A549 (cell line): ENCODE measurements at regions not wholly inside any gene's neighbourhood (a gene's known extent, or its start where the extent isn't known, plus 50 kb on each side); places are given as distances from the start of the nearest gene placed in this dataset.

ENCODE experiments used
- ATAC-seq, 2 experiments: fragments of 200-7000 bp in 1 of 2; fragments of >200 bp in 1 of 2; cut with Nextera tagmentation in 1 of 2; cut with Tn5 transposase in 1 of 2; 3 replicates each; pipeline versions ENCODE4 v1.8.0 to v1.9.1; 2018 to 2020; ENCODE audit warnings: mild to moderate bottlenecking in 1 of 2, moderate library complexity in 1 of 2
- CTCF ChIA-PET: fragments of 300-600 bp; sonication (Branson Sonifier 250); formaldehyde crosslinking; extraction: SDS; loops from one replicate; lab custom pipeline; 2021; ENCODE audit warnings: antibody characterized with exemption, inconsistent platforms; lab: Yijun Ruan, JAX
- POLR2A ChIA-PET: fragments of 350-600 bp; formaldehyde crosslinking; extraction: SDS; loops from one replicate; lab custom pipeline; 2021; ENCODE audit warnings: antibody characterized with exemption, inconsistent platforms; lab: Yijun Ruan, JAX
- DNase-seq, 2 experiments: peaks; one replicate each; pipeline versions ENCODE4 v3.0.0 to v3.0.0-alpha.2; 2011 to 2016; ENCODE audit warnings: low read depth in 1 of 2, low spot score in 1 of 2
- FAIRE-seq: peaks from 2 replicates; lab custom pipeline; 2011; peaks lifted over from hg19 to GRCh38; lab: Jason Lieb, UNC
- H3K27ac ChIP-seq, 2 experiments: fragments of >200 bp; sonication (Bioruptor Twin); formaldehyde crosslinking; 3 replicates each; pipeline ENCODE4 v1.5.1; 2016 to 2017
- H3K4me1 ChIP-seq: fragments of >200 bp; sonication (Bioruptor Twin); formaldehyde crosslinking; 3 replicates; pipeline ENCODE4 v1.6.1; 2016
- H3K4me2 ChIP-seq: fragments of >200 bp; sonication (Bioruptor Twin); formaldehyde crosslinking; 3 replicates; pipeline ENCODE4 v1.6.1; 2016
- H3K4me3 ChIP-seq: fragments of >200 bp; sonication (Bioruptor Twin); formaldehyde crosslinking; 3 replicates; pipeline ENCODE4 v1.5.1; 2016
- H3K9me3 ChIP-seq: fragments of >200 bp; sonication (Bioruptor Twin); formaldehyde crosslinking; 3 replicates; pipeline ENCODE4 v1.6.1; 2016
- CBX2 ChIP-seq: fragments of 200-600 bp; sonication (generic); IDR thresholded peaks from 2 replicates; pipeline ENCODE4 v1.6.1; 2016; ENCODE audit warnings: low read depth, mild to moderate bottlenecking, borderline replicate concordance
- CBX8 ChIP-seq: fragments of 200-600 bp; sonication (generic); IDR thresholded peaks from 2 replicates; pipeline ENCODE4 v1.6.1; 2016
- CEBPB ChIP-seq, 2 experiments: fragments of >200 bp in 1 of 2; sonication (Bioruptor Twin) in 1 of 2; formaldehyde crosslinking in 1 of 2; IDR thresholded peaks; 2 replicates each; pipeline ENCODE4 v1.6.1; 2012 to 2016
- EHF ChIP-seq: fragments of 250-450 bp; sonication (Bioruptor Pico); IDR thresholded peaks from 2 replicates; pipeline ENCODE4 v1.5.0; 2020; ENCODE audit warnings: mild to moderate bottlenecking
- EHMT2 ChIP-seq: fragments of 200-600 bp; sonication (generic); IDR thresholded peaks from 2 replicates; pipeline ENCODE4 v1.6.1; 2016; ENCODE audit warnings: antibody characterized with exemption, low read depth, mild to moderate bottlenecking, moderate library complexity
- EP300 ChIP-seq, 2 experiments: fragments of >200 bp; sonication (Bioruptor Twin); formaldehyde crosslinking; IDR thresholded peaks; 2 replicates in 1 of 2; 3 replicates in 1 of 2; pipeline ENCODE4 v1.6.1; 2016 to 2017
- ESRRA ChIP-seq: fragments of 150-350 bp; IDR thresholded peaks from 2 replicates; pipeline ENCODE4 v1.6.1; 2014; ENCODE audit warnings: mild to moderate bottlenecking, low read length, borderline replicate concordance
- FOSL2 ChIP-seq, 2 experiments: fragments of 450-650 bp in 1 of 2; fragments of >200 bp in 1 of 2; sonication (Bioruptor Twin) in 1 of 2; formaldehyde crosslinking; IDR thresholded peaks; 2 replicates each; pipeline versions ENCODE4 v1.5.0 to v1.6.1; 2016 to 2020; ENCODE audit warnings: mild to moderate bottlenecking in 1 of 2, moderate library complexity in 1 of 2
- FOXS1 ChIP-seq: fragments of 250-450 bp; sonication (Bioruptor Pico); IDR thresholded peaks from 2 replicates; pipeline ENCODE4 v1.5.0; 2020; ENCODE audit warnings: mild to moderate bottlenecking, moderate library complexity
- HOXA7 ChIP-seq: fragments of 250-450 bp; sonication (Bioruptor Pico); IDR thresholded peaks from 2 replicates; pipeline ENCODE4 v1.5.0; 2020; ENCODE audit warnings: mild to moderate bottlenecking, moderate library complexity
- HOXB13 ChIP-seq: fragments of 250-450 bp; sonication (Bioruptor Pico); IDR thresholded peaks from 2 replicates; pipeline ENCODE4 v1.5.0; 2020; ENCODE audit warnings: low read depth, mild to moderate bottlenecking, moderate library complexity
- HOXB5 ChIP-seq: fragments of 250-450 bp; sonication (Bioruptor Pico); IDR thresholded peaks from 2 replicates; pipeline ENCODE4 v1.5.0; 2020; ENCODE audit warnings: mild to moderate bottlenecking, moderate library complexity
- JUN ChIP-seq, 2 experiments: fragments of >200 bp; sonication (Bioruptor Twin); formaldehyde crosslinking; IDR thresholded peaks; 2 replicates in 1 of 2; 3 replicates in 1 of 2; pipeline ENCODE4 v1.6.1; 2016 to 2017
- KDM1A ChIP-seq: fragments of 200-600 bp; sonication (generic); IDR thresholded peaks from 2 replicates; pipeline ENCODE4 v1.6.1; 2016; ENCODE audit warnings: low read depth, mild to moderate bottlenecking
- KDM5A ChIP-seq: fragments of 200-600 bp; sonication (generic); IDR thresholded peaks from 2 replicates; pipeline ENCODE4 v1.6.1; 2016; ENCODE audit warnings: antibody characterized with exemption, mild to moderate bottlenecking
- MYC ChIP-seq: IDR thresholded peaks from 2 replicates; pipeline ENCODE4 v1.6.1; 2012; ENCODE audit warnings: mild to moderate bottlenecking, inconsistent platforms, low read length, improper control_type of control experiment, borderline replicate concordance
- RCOR1 ChIP-seq: fragments of 150-350 bp; IDR thresholded peaks from 2 replicates; pipeline ENCODE4 v1.6.1; 2014; ENCODE audit warnings: antibody characterized with exemption, low read length, low read depth
- RNF2 ChIP-seq: fragments of 200-600 bp; sonication (generic); IDR thresholded peaks from 2 replicates; pipeline ENCODE4 v1.6.1; 2016; ENCODE audit warnings: low read depth, mild to moderate bottlenecking, antibody characterized with exemption, moderate library complexity, borderline replicate concordance
- SMC3 ChIP-seq: fragments of >200 bp; sonication (Bioruptor Twin); formaldehyde crosslinking; IDR thresholded peaks from 3 replicates; pipeline ENCODE4 v1.6.1; 2018; ENCODE audit warnings: inconsistent platforms
- TP53 ChIP-seq: fragments of 250-450 bp; sonication (Bioruptor Pico); IDR thresholded peaks from 2 replicates; pipeline ENCODE4 v1.5.0; 2021; ENCODE audit warnings: mild to moderate bottlenecking, moderate library complexity
- ZC3H11A ChIP-seq: fragments of 450-650 bp; IDR thresholded peaks from 2 replicates; pipeline ENCODE4 v1.6.1; 2014; ENCODE audit warnings: antibody characterized with exemption, mild to moderate bottlenecking
- ZFP36 ChIP-seq: fragments of 450-650 bp; IDR thresholded peaks from 2 replicates; pipeline ENCODE4 v1.6.1; 2014; ENCODE audit warnings: borderline replicate concordance; ENCODE audit not compliant: partially characterized antibody
- WGBS: methylation state at CpG from one replicate; pipeline ENCODE4 v1.1.6; 2017; ENCODE audit errors: missing lambda C conversion rate; 5-methylcytosine and 5-hydroxymethylcytosine counted together
- TF ChIP-seq, protein P1 (sequence below): fragments of 150-350 bp; IDR thresholded peaks from 2 replicates; pipeline ENCODE4 v1.6.1; 2014; ENCODE audit warnings: low read depth, mild to moderate bottlenecking, low read length
- TF ChIP-seq, protein P2 (sequence below): IDR thresholded peaks from 2 replicates; pipeline ENCODE4 v1.6.1; 2012
- TF ChIP-seq, protein P3 (sequence below): fragments of 450-650 bp; IDR thresholded peaks from 2 replicates; pipeline ENCODE4 v1.6.1; 2014; ENCODE audit warnings: antibody characterized with exemption
- TF ChIP-seq, protein P4 (sequence below): fragments of 250-450 bp; sonication (Bioruptor Pico); IDR thresholded peaks from 2 replicates; pipeline ENCODE4 v1.5.0; 2021; ENCODE audit warnings: mild to moderate bottlenecking, moderate library complexity, borderline replicate concordance
- TF ChIP-seq, protein P5 (sequence below): fragments of >200 bp; sonication (Bioruptor Twin); formaldehyde crosslinking; IDR thresholded peaks from 3 replicates; pipeline ENCODE4 v1.5.1; 2016
- TF ChIP-seq, protein P6 (sequence below): fragments of 200-600 bp; sonication (generic); IDR thresholded peaks from 2 replicates; pipeline ENCODE4 v1.6.1; 2016; ENCODE audit warnings: antibody characterized with exemption, mild to moderate bottlenecking, moderate library complexity

DNA sequence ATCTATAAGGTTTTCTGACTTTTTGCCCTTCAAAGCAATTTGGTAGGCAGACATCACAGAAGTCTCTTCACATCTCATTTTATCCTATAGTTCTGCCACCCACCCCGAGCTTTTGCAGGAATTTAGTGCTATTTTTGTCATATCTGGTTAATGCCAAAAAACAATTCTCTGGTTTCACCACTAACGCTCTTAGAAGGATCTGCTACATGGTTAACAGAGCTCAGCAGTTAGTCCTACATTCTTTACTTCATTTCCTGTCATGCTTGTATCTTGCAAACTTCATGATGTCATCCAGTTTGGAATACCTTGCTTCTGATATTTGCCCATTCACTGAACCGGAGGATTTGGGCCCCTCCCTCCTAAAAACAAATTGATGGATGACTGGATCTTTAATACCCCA is 116.8 kb upstream of the SERPINE2 start:
- H3K4me3 ChIP-seq: no peak overlapping the region
- DNase-seq (no peak), FAIRE-seq (no peak), ATAC-seq (no peak)
- no peak overlapping the region for H3K4me2 ChIP-seq
- TF ChIP-seq, protein P1, sequence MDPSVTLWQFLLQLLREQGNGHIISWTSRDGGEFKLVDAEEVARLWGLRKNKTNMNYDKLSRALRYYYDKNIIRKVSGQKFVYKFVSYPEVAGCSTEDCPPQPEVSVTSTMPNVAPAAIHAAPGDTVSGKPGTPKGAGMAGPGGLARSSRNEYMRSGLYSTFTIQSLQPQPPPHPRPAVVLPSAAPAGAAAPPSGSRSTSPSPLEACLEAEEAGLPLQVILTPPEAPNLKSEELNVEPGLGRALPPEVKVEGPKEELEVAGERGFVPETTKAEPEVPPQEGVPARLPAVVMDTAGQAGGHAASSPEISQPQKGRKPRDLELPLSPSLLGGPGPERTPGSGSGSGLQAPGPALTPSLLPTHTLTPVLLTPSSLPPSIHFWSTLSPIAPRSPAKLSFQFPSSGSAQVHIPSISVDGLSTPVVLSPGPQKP: no peak
- TF ChIP-seq, protein P2, sequence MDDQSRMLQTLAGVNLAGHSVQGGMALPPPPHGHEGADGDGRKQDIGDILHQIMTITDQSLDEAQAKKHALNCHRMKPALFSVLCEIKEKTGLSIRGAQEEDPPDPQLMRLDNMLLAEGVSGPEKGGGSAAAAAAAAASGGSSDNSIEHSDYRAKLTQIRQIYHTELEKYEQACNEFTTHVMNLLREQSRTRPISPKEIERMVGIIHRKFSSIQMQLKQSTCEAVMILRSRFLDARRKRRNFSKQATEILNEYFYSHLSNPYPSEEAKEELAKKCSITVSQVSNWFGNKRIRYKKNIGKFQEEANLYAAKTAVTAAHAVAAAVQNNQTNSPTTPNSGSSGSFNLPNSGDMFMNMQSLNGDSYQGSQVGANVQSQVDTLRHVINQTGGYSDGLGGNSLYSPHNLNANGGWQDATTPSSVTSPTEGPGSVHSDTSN: no peak
- TF ChIP-seq FOSL2 (IDR thresholded peaks at IDR 0.05) (no peak), FOSL2 (CRISPR knock-in tag; IDR thresholded peaks at IDR 0.05) (no peak), RCOR1 (no peak), ESRRA (no peak), CEBPB (IDR thresholded peaks at IDR 0.05) (no peak), KDM5A (no peak), HOXA7 (no peak), SMC3 (no peak), KDM1A (no peak), TP53 (no peak), CBX2 (no peak), HOXB5 (no peak), EP300 (IDR thresholded peaks at IDR 0.05) (no peak), EHMT2 (no peak)
- TF ChIP-seq, protein P3, sequence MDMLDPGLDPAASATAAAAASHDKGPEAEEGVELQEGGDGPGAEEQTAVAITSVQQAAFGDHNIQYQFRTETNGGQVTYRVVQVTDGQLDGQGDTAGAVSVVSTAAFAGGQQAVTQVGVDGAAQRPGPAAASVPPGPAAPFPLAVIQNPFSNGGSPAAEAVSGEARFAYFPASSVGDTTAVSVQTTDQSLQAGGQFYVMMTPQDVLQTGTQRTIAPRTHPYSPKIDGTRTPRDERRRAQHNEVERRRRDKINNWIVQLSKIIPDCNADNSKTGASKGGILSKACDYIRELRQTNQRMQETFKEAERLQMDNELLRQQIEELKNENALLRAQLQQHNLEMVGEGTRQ: no peak
- TF ChIP-seq, protein P4, sequence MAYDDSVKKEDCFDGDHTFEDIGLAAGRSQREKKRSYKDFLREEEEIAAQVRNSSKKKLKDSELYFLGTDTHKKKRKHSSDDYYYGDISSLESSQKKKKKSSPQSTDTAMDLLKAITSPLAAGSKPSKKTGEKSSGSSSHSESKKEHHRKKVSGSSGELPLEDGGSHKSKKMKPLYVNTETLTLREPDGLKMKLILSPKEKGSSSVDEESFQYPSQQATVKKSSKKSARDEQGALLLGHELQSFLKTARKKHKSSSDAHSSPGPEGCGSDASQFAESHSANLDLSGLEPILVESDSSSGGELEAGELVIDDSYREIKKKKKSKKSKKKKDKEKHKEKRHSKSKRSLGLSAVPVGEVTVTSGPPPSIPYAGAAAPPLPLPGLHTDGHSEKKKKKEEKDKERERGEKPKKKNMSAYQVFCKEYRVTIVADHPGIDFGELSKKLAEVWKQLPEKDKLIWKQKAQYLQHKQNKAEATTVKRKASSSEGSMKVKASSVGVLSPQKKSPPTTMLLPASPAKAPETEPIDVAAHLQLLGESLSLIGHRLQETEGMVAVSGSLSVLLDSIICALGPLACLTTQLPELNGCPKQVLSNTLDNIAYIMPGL: no peak
- TF ChIP-seq, all 56 proteins: peak for 0
- 55% methylated on average over 3 of the region's 3 CpGs for WGBS
- ChIA-PET CTCF (interaction anchor here (0.8 to 1.7 kb wide), 3 partner anchors 116 to 163 kb away, joined by 3 to 6 read pairs (median 4); partner anchors contain the start of gene SERPINE2), POLR2A (no interaction called here)
- Histone ChIP-seq H3K4me1 (peaks cover 13% of the 10 kb centered on the region), H3K27ac (no peak overlapping the region), H3K9me3 (no peaks in the 10 kb centered on the region)

DNA sequence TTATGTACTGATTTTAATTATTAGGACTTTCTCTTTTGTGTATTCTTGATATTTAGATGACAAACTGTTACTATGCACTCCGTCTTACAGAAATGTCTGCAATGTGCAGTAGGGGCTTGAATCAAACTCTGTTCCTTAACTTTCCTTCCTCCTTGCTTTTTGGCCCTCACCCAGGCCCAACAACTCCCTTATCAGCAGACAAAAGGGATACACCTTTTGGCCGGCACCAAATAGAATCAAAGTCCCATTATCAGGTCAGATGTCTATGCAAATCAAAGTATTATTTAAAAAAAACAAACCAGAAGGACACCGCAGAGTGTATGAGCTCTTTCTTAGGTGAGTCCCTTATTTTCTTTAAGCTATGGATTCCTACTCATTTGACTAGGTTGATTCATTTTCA is 116.3 kb upstream of the SERPINE2 start:
- no peak for FAIRE-seq
- ATAC-seq: no peak
- no peak for DNase-seq
- no peak overlapping the region for H3K27ac ChIP-seq
- peaks cover 15% of the 10 kb centered on the region for H3K4me1 ChIP-seq
- WGBS: 87% methylated on average over 3 of the region's 3 CpGs
- H3K4me2 ChIP-seq: no peak overlapping the region
- ChIA-PET POLR2A (no interaction called here), CTCF (interaction anchor here (0.8 to 1.7 kb wide), 4 partner anchors 15 to 162 kb away, joined by 3 to 6 read pairs (median 4); partner anchors contain the start of gene SERPINE2)
- H3K9me3 ChIP-seq: no peaks in the 10 kb centered on the region
- H3K4me3 ChIP-seq: no peak overlapping the region
- TF ChIP-seq FOXS1 (CRISPR knock-in tag): no peak
- TF ChIP-seq HOXB13 (CRISPR knock-in tag): no peak
- TF ChIP-seq ZC3H11A: no peak
- no peak for TF ChIP-seq MYC
- no peak for TF ChIP-seq EHF
- TF ChIP-seq HOXA7: no peak
- TF ChIP-seq RNF2: no peak
- TF ChIP-seq, protein P5, sequence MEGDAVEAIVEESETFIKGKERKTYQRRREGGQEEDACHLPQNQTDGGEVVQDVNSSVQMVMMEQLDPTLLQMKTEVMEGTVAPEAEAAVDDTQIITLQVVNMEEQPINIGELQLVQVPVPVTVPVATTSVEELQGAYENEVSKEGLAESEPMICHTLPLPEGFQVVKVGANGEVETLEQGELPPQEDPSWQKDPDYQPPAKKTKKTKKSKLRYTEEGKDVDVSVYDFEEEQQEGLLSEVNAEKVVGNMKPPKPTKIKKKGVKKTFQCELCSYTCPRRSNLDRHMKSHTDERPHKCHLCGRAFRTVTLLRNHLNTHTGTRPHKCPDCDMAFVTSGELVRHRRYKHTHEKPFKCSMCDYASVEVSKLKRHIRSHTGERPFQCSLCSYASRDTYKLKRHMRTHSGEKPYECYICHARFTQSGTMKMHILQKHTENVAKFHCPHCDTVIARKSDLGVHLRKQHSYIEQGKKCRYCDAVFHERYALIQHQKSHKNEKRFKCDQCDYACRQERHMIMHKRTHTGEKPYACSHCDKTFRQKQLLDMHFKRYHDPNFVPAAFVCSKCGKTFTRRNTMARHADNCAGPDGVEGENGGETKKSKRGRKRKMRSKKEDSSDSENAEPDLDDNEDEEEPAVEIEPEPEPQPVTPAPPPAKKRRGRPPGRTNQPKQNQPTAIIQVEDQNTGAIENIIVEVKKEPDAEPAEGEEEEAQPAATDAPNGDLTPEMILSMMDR: no peak
- no peak for TF ChIP-seq CBX8
- TF ChIP-seq, protein P6, sequence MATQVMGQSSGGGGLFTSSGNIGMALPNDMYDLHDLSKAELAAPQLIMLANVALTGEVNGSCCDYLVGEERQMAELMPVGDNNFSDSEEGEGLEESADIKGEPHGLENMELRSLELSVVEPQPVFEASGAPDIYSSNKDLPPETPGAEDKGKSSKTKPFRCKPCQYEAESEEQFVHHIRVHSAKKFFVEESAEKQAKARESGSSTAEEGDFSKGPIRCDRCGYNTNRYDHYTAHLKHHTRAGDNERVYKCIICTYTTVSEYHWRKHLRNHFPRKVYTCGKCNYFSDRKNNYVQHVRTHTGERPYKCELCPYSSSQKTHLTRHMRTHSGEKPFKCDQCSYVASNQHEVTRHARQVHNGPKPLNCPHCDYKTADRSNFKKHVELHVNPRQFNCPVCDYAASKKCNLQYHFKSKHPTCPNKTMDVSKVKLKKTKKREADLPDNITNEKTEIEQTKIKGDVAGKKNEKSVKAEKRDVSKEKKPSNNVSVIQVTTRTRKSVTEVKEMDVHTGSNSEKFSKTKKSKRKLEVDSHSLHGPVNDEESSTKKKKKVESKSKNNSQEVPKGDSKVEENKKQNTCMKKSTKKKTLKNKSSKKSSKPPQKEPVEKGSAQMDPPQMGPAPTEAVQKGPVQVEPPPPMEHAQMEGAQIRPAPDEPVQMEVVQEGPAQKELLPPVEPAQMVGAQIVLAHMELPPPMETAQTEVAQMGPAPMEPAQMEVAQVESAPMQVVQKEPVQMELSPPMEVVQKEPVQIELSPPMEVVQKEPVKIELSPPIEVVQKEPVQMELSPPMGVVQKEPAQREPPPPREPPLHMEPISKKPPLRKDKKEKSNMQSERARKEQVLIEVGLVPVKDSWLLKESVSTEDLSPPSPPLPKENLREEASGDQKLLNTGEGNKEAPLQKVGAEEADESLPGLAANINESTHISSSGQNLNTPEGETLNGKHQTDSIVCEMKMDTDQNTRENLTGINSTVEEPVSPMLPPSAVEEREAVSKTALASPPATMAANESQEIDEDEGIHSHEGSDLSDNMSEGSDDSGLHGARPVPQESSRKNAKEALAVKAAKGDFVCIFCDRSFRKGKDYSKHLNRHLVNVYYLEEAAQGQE: no peak
- no peak for TF ChIP-seq JUN (IDR thresholded peaks at IDR 0.05)
- no peak for TF ChIP-seq SMC3
- no peak for TF ChIP-seq ZFP36
- TF ChIP-seq CEBPB (IDR thresholded peaks at IDR 0.05): no peak
